ENCODE measurements at regions not wholly inside any gene's neighbourhood (a gene's known extent, or its start where the extent isn't known, plus 50 kb on each side); places are given as distances from the start of the nearest gene placed in this dataset.
"Not testable (repeated sequence)": the region's sequence is repeated elsewhere in the genome, so short reads cannot be mapped to it uniquely, and the experiment has no call there.

- TF ChIP-seq CTCF (IDR thresholded peaks at IDR 0.05) (no peak), POLR2A (IDR thresholded peaks at IDR 0.05) (no peak)
- H3K4me1 ChIP-seq, result no peaks in the 10 kb centered on the region
- no peaks in the 10 kb centered on the region for H3K9me3 ChIP-seq
- no peak for DNase-seq
- H3K27ac ChIP-seq, result no peak overlapping the region
- H3K27me3 ChIP-seq, result no peaks in the 10 kb centered on the region
- no peak overlapping the region for H3K4me3 ChIP-seq
- no peaks in the 10 kb centered on the region for H3K36me3 ChIP-seq
Observed at GRCh38 chr2:83972128-83972527, 487.0 kb downstream of the SUCLG1 start.

DNA sequence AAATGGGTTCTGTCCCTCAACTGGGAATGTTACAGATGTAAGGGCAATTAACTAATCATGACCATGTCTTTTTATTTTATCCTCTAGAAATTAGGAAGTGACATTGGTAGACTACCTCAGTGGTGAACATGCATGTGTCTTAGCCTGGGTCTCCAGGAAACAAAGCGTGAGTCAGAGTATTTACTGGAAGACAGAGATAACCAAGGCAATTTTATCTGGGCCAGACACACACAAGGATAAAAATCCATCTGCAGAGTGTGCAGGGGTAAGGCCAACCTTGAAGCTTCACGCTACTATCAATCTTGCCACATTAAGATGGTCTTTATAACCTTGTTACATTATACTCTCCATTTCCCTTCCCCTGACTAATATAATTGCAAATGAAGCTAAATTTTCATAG is 487.5 kb downstream of the SUCLG1 start:
- DNase-seq, result no peak
- Histone ChIP-seq H3K9me3 (no peaks in the 10 kb centered on the region), H3K27me3 (no peaks in the 10 kb centered on the region), H3K27ac (no peak overlapping the region), H3K4me1 (no peaks in the 10 kb centered on the region), H3K36me3 (no peaks in the 10 kb centered on the region), H3K4me3 (no peak overlapping the region)
- no peak for TF ChIP-seq POLR2A (IDR thresholded peaks at IDR 0.05)
- no peak for TF ChIP-seq CTCF (IDR thresholded peaks at IDR 0.05)

GRCh38 chr2:83970217-83970929 is 488.7 kb downstream of the SUCLG1 start:
- H3K4me3 ChIP-seq, result no peak overlapping the region
- H3K27me3 ChIP-seq, result no peaks in the 10 kb centered on the region
- no peak for DNase-seq
- no peaks in the 10 kb centered on the region for H3K4me1 ChIP-seq
- no peaks in the 10 kb centered on the region for H3K9me3 ChIP-seq
- no peaks in the 10 kb centered on the region for H3K36me3 ChIP-seq
- no peak for TF ChIP-seq CTCF (IDR thresholded peaks at IDR 0.05)
- no peak for TF ChIP-seq POLR2A (IDR thresholded peaks at IDR 0.05)
- H3K27ac ChIP-seq, result no peak overlapping the region

- Histone ChIP-seq H3K9me3 (no peaks in the 10 kb centered on the region), H3K4me1 (no peaks in the 10 kb centered on the region), H3K4me3 (no peak overlapping the region), H3K27me3 (no peaks in the 10 kb centered on the region), H3K36me3 (no peaks in the 10 kb centered on the region), H3K27ac (no peak overlapping the region)
- TF ChIP-seq POLR2A (IDR thresholded peaks at IDR 0.05) (no peak), CTCF (IDR thresholded peaks at IDR 0.05) (no peak)
- DNase-seq, result no peak
Observed at GRCh38 chr2:83969085-83969484, 490.0 kb downstream of the SUCLG1 start.

GRCh38 chr2:83967854-83968253 is 491.2 kb downstream of the SUCLG1 start:
- Histone ChIP-seq H3K9me3 (no peaks in the 10 kb centered on the region), H3K36me3 (no peaks in the 10 kb centered on the region), H3K4me3 (no peak overlapping the region), H3K27ac (no peak overlapping the region), H3K4me1 (no peaks in the 10 kb centered on the region), H3K27me3 (no peaks in the 10 kb centered on the region)
- no peak for DNase-seq
- TF ChIP-seq CTCF (IDR thresholded peaks at IDR 0.05) (no peak), POLR2A (IDR thresholded peaks at IDR 0.05) (no peak)

GRCh38 chr2:83966946-83967345 is 492.1 kb downstream of the SUCLG1 start:
- H3K4me1 ChIP-seq, H3K27me3 ChIP-seq, H3K36me3 ChIP-seq, H3K9me3 ChIP-seq, DNase-seq, H3K4me3 ChIP-seq, H3K27ac ChIP-seq: not testable (repeated sequence)
